ENCODE measurements at regions not wholly inside any gene's neighbourhood (a gene's known extent, or its start where the extent isn't known, plus 50 kb on each side); places are given as distances from the start of the nearest gene placed in this dataset.

DNA sequence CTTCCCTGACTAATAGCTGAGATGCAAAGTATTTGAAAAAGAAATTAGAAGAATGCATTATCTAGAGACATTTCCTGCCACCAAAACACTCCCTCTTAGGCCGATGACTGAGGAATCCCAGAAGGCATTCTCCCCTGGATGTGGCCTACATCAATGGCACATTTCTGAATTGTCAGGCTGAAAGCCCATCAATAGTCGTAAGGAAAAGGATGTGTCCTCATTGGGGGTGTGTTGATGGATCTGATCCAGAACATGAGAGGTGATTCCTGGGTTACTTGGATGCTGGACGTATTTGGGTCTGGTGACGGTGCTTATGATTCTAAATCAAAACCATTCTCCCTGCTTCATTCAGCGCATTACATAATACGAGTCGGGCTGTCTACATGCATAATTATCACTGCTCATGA lies 216.9 kb upstream of the CDIN1 start:
- no peak overlapping the region for H3K4me3 ChIP-seq (ENCODE audit: low read length)

GRCh38 chr15:36363335-36363734 lies 216.1 kb upstream of the CDIN1 start:
- no peak for TF ChIP-seq RAD21 (conservative IDR thresholded peaks at IDR 0.05)
- TF ChIP-seq EZH2 (IDR thresholded peaks at IDR 0.05; ENCODE audit: borderline replicate concordance, insufficient read depth, low read length, poor library complexity, severe bottlenecking): no peak
- no peak for TF ChIP-seq TAF1 (IDR thresholded peaks at IDR 0.05; ENCODE audit: low read depth)
- TF ChIP-seq, protein P1, sequence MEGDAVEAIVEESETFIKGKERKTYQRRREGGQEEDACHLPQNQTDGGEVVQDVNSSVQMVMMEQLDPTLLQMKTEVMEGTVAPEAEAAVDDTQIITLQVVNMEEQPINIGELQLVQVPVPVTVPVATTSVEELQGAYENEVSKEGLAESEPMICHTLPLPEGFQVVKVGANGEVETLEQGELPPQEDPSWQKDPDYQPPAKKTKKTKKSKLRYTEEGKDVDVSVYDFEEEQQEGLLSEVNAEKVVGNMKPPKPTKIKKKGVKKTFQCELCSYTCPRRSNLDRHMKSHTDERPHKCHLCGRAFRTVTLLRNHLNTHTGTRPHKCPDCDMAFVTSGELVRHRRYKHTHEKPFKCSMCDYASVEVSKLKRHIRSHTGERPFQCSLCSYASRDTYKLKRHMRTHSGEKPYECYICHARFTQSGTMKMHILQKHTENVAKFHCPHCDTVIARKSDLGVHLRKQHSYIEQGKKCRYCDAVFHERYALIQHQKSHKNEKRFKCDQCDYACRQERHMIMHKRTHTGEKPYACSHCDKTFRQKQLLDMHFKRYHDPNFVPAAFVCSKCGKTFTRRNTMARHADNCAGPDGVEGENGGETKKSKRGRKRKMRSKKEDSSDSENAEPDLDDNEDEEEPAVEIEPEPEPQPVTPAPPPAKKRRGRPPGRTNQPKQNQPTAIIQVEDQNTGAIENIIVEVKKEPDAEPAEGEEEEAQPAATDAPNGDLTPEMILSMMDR (IDR thresholded peaks at IDR 0.05; ENCODE audit: poor library complexity, severe bottlenecking): no peak
- no peak for TF ChIP-seq SMC3 (conservative IDR thresholded peaks at IDR 0.05; ENCODE audit: poor library complexity)
- no peak for TF ChIP-seq MXI1 (conservative IDR thresholded peaks at IDR 0.05; ENCODE audit: poor library complexity, severe bottlenecking)
- no peak for TF ChIP-seq EP300 (conservative IDR thresholded peaks at IDR 0.05; ENCODE audit: poor library complexity, severe bottlenecking)
- Histone ChIP-seq H3K4me2 (ENCODE audit: low read length) (no peak overlapping the region), H3K9me3 (ENCODE audit: low read length) (no peaks in the 10 kb centered on the region), H3K27ac (ENCODE audit: low read length) (no peak overlapping the region), H3K9ac (ENCODE audit: low read length) (no peak overlapping the region), H3K4me3 (ENCODE audit: low read length) (no peak overlapping the region), H3K79me2 (replicated peaks; ENCODE audit: insufficient read depth, low read length) (no peaks in the 10 kb centered on the region), H3K36me3 (ENCODE audit: insufficient read depth, low read length) (no peaks in the 10 kb centered on the region), H3K9me2 (ENCODE audit: insufficient read depth, low read length) (no peaks in the 10 kb centered on the region), H3K27me3 (ENCODE audit: insufficient read depth, low read depth, low read length) (no peaks in the 10 kb centered on the region), H2AFZ (ENCODE audit: low read depth, low read length) (no peak overlapping the region), H3F3A (ENCODE audit: insufficient read depth, low read length, poor library complexity, severe bottlenecking) (no peaks in the 10 kb centered on the region), H4K20me1 (ENCODE audit: insufficient read depth) (no peaks in the 10 kb centered on the region)

More for the DNA sequence above, 216.9 kb upstream of the CDIN1 start:
- H4K20me1 ChIP-seq (ENCODE audit: insufficient read depth): no peaks in the 10 kb centered on the region
- no peak for TF ChIP-seq EP300 (conservative IDR thresholded peaks at IDR 0.05; ENCODE audit: poor library complexity, severe bottlenecking)
- TF ChIP-seq, protein P1 (IDR thresholded peaks at IDR 0.05; ENCODE audit: poor library complexity, severe bottlenecking): no peak
- no peak for TF ChIP-seq MXI1 (conservative IDR thresholded peaks at IDR 0.05; ENCODE audit: poor library complexity, severe bottlenecking)
- no peak for TF ChIP-seq RAD21 (conservative IDR thresholded peaks at IDR 0.05)
- no peak for TF ChIP-seq EZH2 (IDR thresholded peaks at IDR 0.05; ENCODE audit: borderline replicate concordance, insufficient read depth, low read length, poor library complexity, severe bottlenecking)
- no peak for TF ChIP-seq SMC3 (conservative IDR thresholded peaks at IDR 0.05; ENCODE audit: poor library complexity)
- no peak for TF ChIP-seq POLR2AphosphoS5 (IDR thresholded peaks at IDR 0.05)
- no peak for TF ChIP-seq TAF1 (IDR thresholded peaks at IDR 0.05; ENCODE audit: low read depth)
- TF ChIP-seq REST (IDR thresholded peaks at IDR 0.05; ENCODE audit: borderline replicate concordance): no peak
- no peaks in the 10 kb centered on the region for H3F3A ChIP-seq (ENCODE audit: insufficient read depth, low read length, poor library complexity, severe bottlenecking)
- H3K79me2 ChIP-seq (replicated peaks; ENCODE audit: insufficient read depth, low read length): no peaks in the 10 kb centered on the region
- no peaks in the 10 kb centered on the region for H3K9me3 ChIP-seq (ENCODE audit: low read length)
- no peak overlapping the region for H3K27ac ChIP-seq (ENCODE audit: low read length)
- no peak overlapping the region for H3K9ac ChIP-seq (ENCODE audit: low read length)
- H3K9me2 ChIP-seq (ENCODE audit: insufficient read depth, low read length): no peaks in the 10 kb centered on the region
- H3K4me2 ChIP-seq (ENCODE audit: low read length): no peak overlapping the region
- no peaks in the 10 kb centered on the region for H3K27me3 ChIP-seq (ENCODE audit: insufficient read depth, low read depth, low read length)
- H2AFZ ChIP-seq (ENCODE audit: low read depth, low read length): no peak overlapping the region
- no peaks in the 10 kb centered on the region for H3K36me3 ChIP-seq (ENCODE audit: insufficient read depth, low read length)

Measured in neural cell (in vitro differentiated cells).